Heart left ventricle (tissue), 16 donors: ENCODE measurements at regions not wholly inside any gene's neighbourhood (a gene's known extent, or its start where the extent isn't known, plus 50 kb on each side); places are given as distances from the start of the nearest gene placed in this dataset.

ENCODE experiments used
- ATAC-seq, 4 donors: fragments of 200-7000 bp; cut with Tn5 transposase; one replicate each; pipeline ENCODE4 v1.9.1; 2020 to 2022; ENCODE audit warnings: moderate library complexity in 4 of 4, mild to moderate bottlenecking in 3 of 4, moderate number of reproducible peaks in 1 of 4
- DNase-seq, 5 donors: peaks; one replicate each; pipeline ENCODE4 v3.0.0-alpha.2; 2020
- H3K27ac ChIP-seq, 12 donors: fragments of 200-600 bp; sonication (generic) in 4 of 12; one replicate each; pipeline versions ENCODE4 v1.5.0 to v1.8.0; 2016 to 2022; ENCODE audit warnings: mild to moderate bottlenecking in 2 of 12
- H3K27me3 ChIP-seq, 9 donors: fragments of 200-600 bp; sonication (generic) in 2 of 9; one replicate each; pipeline versions ENCODE4 v1.5.1 to v1.8.0; 2016 to 2022; ENCODE audit warnings: mild to moderate bottlenecking in 3 of 9
- H3K36me3 ChIP-seq, 9 donors: fragments of 200-600 bp; sonication (generic) in 2 of 9; one replicate each; pipeline versions ENCODE4 v1.5.0 to v1.8.0; 2018 to 2022; ENCODE audit warnings: mild to moderate bottlenecking in 2 of 9
- H3K4me1 ChIP-seq, 12 donors: fragments of 200-600 bp; sonication (generic) in 4 of 12; one replicate each; pipeline versions ENCODE4 v1.5.0 to v1.8.0; 2016 to 2022; ENCODE audit warnings: mild to moderate bottlenecking in 3 of 12
- H3K4me3 ChIP-seq, 12 donors: fragments of 200-600 bp; sonication (generic) in 4 of 12; one replicate each; pipeline versions ENCODE4 v1.5.0 to v1.8.0; 2017 to 2022; ENCODE audit warnings: mild to moderate bottlenecking in 9 of 12, moderate library complexity in 4 of 12
- H3K9me3 ChIP-seq, 12 donors: fragments of 200-600 bp; sonication (generic) in 4 of 12; one replicate each; pipeline versions ENCODE4 v1.5.0 to v1.8.0; 2016 to 2022; ENCODE audit warnings: mild to moderate bottlenecking in 1 of 12
- CTCF ChIP-seq, 12 donors: fragments of 200-600 bp; sonication (generic) in 4 of 12; IDR thresholded peaks; one replicate each; pipeline versions ENCODE4 v1.5.0 to v1.8.0; 2018 to 2022; ENCODE audit warnings: antibody characterized with exemption in 12 of 12, mild to moderate bottlenecking in 5 of 12
- POLR2A ChIP-seq, 2 donors: fragments of 450-650 bp; IDR thresholded peaks; one replicate each; pipeline ENCODE4 v1.6.1; 2017; ENCODE audit warnings: antibody characterized with exemption in 2 of 2, mild to moderate bottlenecking in 2 of 2, moderate library complexity in 2 of 2
- WGBS, 4 donors: extraction: QIAGEN DNeasy Blood & Tissue Kit in 2 of 4; methylation state at CpG; one replicate each; pipeline versions ENCODE4 v1.1.5 to v1.1.7; 2013 to 2018; 5-methylcytosine and 5-hydroxymethylcytosine counted together
- intact Hi-C, 10 donors: fragments of 100-400 bp; cut with DNase I; formaldehyde crosslinking; loops; one replicate each; pipeline versions ENCODE4 v1.11.1 to v1.14.2; 2022
- donor health status: ischemic (EF 13 %, LVEDD 7.1; RV severe dilation, severe dysfunction).
- donor health status: healthy with polysubstance abuse.
- donor health status: DM: no; HTN: yes; CAD: no.
- donor health status: DM: no; HTN: no; CAD: no.
- donor health status: ischemic (EF 25% LVEDD 6.9; RV normal size, moderate dysfunction).
- donor health status: ischemic (EF 25% LVEDD 5.7; RV mildly dilated, moderate dysfunction).
- donor health status: healthy.
- donor health status: DM: yes; HTN: yes; CAD: no.
- donor health status: ischemic (EF 35%, LVEDD 5.7; RV mildly dilated, moderate dysfunction).
- donor health status: nonischemic (EF 11% LVEDD 7.7; RV severe dilation, severe dysfunction).
- donor health status: DM: yes; HTN: yes; CAD: no.
- donor health status: PGD.
- donor health status: ischemic (EF 29% LVEDD 5.4; RV normal size, mild dysfunction).
- donor health status: nonischemic (EF 23%, LVEDD 6.1; RV moderate dilation, normal function).

DNA sequence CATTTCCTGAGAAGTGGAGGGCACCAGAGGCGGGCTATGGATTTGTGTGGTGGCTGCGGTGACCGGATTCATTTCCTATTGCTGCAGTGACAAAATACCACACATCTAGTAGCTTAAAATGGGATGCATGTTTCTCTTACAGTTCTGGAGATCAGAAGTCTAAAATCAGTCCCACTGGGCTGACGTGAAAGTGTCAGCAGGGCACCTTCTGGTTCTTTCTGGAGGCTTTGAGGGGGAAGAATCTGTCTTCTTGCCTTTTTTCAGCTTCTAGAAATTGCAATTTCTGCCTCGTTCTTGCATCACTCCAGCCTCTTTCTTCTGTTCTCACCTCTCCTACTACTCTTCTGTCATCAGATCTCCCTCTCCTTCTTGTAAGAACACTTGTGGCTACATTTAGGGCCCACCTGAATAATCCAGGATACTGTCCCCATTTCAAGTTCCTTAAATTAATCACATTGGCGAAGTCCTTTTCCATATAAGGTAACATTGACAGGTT, 111.2 kb downstream of the MARCHF4 start:
- Histone ChIP-seq H3K9me3 (no peaks in the 10 kb centered on the region), H3K4me1 (no peaks in the 10 kb centered on the region), H3K36me3 (no peaks in the 10 kb centered on the region), H3K27ac (no peak overlapping the region), H3K4me3 (no peak overlapping the region), H3K27me3 (no peaks in the 10 kb centered on the region)
- ATAC-seq (no peak), DNase-seq (no peak)
- intact Hi-C loops: no loop called here
- TF ChIP-seq CTCF (IDR thresholded peaks at IDR 0.05) (no peak), POLR2A (IDR thresholded peaks at IDR 0.05) (no peak)
- 93 to 95% (median 94%) methylated on average over 6 of the region's 6 CpGs for WGBS, 4 donors

DNA sequence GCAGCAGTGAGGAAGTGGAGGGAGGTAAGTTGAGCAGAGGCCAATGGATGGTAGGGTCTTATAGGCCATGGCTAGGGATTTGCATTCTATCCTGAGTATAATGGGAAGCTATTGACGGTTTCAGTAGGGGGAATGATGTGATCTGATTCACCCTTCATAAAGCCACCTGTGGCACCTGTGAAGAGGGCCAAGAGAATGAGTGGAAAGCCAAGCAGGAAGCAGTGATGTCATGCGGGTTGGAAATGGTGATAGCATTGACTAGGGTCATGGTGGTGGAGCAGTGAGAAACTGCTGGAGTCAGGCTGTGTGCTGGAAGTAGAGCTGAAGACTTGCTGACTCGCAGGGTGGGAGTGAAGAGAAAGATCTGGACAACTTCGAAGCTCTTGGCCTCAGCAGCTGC, 111.7 kb downstream of the MARCHF4 start:
- WGBS, 4 donors: 84 to 87% (median 85%) methylated on average over 4 of the region's 4 CpGs
- ATAC-seq (no peak), DNase-seq (no peak)
- TF ChIP-seq CTCF (IDR thresholded peaks at IDR 0.05) (no peak), POLR2A (IDR thresholded peaks at IDR 0.05) (no peak)
- Histone ChIP-seq H3K4me3 (no peak overlapping the region), H3K36me3 (no peaks in the 10 kb centered on the region), H3K27me3 (no peaks in the 10 kb centered on the region), H3K27ac (no peak overlapping the region), H3K9me3 (no peaks in the 10 kb centered on the region), H3K4me1 (no peaks in the 10 kb centered on the region)
- intact Hi-C loops: no loop called here

- no peak for DNase-seq
- intact Hi-C loops: no loop called here
- no peak overlapping the region for H3K4me3 ChIP-seq
- no peaks in the 10 kb centered on the region for H3K9me3 ChIP-seq
- no peak overlapping the region for H3K27ac ChIP-seq
- H3K36me3 ChIP-seq: no peaks in the 10 kb centered on the region
- no peaks in the 10 kb centered on the region for H3K4me1 ChIP-seq
- no peaks in the 10 kb centered on the region for H3K27me3 ChIP-seq
- no peak for ATAC-seq
- WGBS, 4 donors: 87 to 95% (median 93%) methylated on average over 7 to 8 of the region's 8 CpGs
- TF ChIP-seq POLR2A (IDR thresholded peaks at IDR 0.05) (no peak), CTCF (IDR thresholded peaks at IDR 0.05) (no peak)
Observed at GRCh38 chr2:216259081-216259480, 113.2 kb downstream of the MARCHF4 start.

DNA sequence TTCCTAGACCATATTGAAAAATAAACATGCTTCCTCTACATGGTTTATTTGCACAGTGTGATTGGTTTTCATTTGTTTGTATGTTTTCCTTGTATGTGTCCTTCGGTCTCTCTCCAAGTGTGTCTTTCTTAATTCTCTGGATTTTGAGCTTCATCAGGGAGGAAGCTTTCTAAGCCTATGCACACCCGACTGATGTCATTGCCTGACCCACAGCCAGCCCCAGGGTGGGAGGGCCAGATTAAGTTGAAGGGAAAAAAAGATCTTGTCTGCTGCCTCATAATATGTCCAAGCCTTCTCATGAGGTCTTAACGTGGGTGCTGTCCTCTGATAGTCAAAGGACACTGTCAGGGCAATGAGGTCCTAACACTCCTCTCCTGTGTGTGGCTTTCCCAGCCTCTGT, 115.2 kb downstream of the MARCHF4 start:
- intact Hi-C loops: no loop called here
- Histone ChIP-seq H3K4me3 (no peak overlapping the region), H3K4me1 (no peaks in the 10 kb centered on the region), H3K9me3 (no peaks in the 10 kb centered on the region), H3K27ac (no peak overlapping the region), H3K36me3 (no peaks in the 10 kb centered on the region), H3K27me3 (no peaks in the 10 kb centered on the region)
- TF ChIP-seq CTCF (IDR thresholded peaks at IDR 0.05) (no peak), POLR2A (IDR thresholded peaks at IDR 0.05) (no peak)
- DNase-seq: no peak
- no peak for ATAC-seq
- WGBS, 4 donors: 48 to 65% (median 58%) methylated on average over 3 of the region's 3 CpGs
